ENCODE measurements at regions not wholly inside any gene's neighbourhood (a gene's known extent, or its start where the extent isn't known, plus 50 kb on each side); places are given as distances from the start of the nearest gene placed in this dataset.
"Not testable (repeated sequence)": the region's sequence is repeated elsewhere in the genome, so short reads cannot be mapped to it uniquely, and the experiment has no call there.

DNA sequence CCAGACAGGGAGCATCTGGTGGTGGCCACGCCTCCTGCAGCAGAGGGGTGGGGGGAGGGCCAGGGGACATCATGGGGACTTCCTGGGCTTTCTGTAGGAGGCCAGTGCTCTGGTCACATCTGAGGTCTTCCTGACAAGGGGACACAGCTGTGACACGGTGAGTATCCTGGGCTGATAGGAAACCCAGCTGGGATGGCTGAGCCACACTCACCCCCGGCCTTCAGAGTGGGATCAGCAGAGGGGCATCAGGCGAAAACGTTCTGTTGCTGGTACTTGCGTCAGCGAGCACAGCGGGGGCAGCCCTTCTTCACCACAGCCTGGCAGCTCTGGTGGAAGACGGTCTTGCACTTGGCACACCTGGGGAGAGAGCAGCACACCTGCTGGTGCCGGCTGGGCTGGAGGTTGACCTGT lies 122.9 kb upstream of the SMURF2 start:
- no peak overlapping the region for H3K4me3 ChIP-seq (ENCODE audit: low read depth, low read length)

GRCh38 chr17:64784353-64785010 lies 122.4 kb upstream of the SMURF2 start:
- no peak overlapping the region for H3K4me3 ChIP-seq (ENCODE audit: low read depth, low read length)

GRCh38 chr17:64783556-64784352 lies 121.6 kb upstream of the SMURF2 start:
- H3K4me3 ChIP-seq (ENCODE audit: low read depth, low read length): no peak overlapping the region

- no peak overlapping the region for H3K4me3 ChIP-seq (ENCODE audit: low read depth, low read length)
Measured at GRCh38 chr17:64783031-64783461, 120.9 kb upstream of the SMURF2 start.

- peak overlapping the region; percentile 8 for H3K4me3 ChIP-seq (ENCODE audit: low read depth, low read length)
Measured at GRCh38 chr17:64781810-64782555, 119.9 kb upstream of the SMURF2 start.

- peak overlapping the region; percentile 21 for H3K4me3 ChIP-seq (ENCODE audit: low read depth, low read length)
Measured at GRCh38 chr17:64781014-64781756, 119.1 kb upstream of the SMURF2 start.

GRCh38 chr17:64780096-64781013 lies 118.2 kb upstream of the SMURF2 start:
- peak overlapping the region; percentile 21 for H3K4me3 ChIP-seq (ENCODE audit: low read depth, low read length)

DNA sequence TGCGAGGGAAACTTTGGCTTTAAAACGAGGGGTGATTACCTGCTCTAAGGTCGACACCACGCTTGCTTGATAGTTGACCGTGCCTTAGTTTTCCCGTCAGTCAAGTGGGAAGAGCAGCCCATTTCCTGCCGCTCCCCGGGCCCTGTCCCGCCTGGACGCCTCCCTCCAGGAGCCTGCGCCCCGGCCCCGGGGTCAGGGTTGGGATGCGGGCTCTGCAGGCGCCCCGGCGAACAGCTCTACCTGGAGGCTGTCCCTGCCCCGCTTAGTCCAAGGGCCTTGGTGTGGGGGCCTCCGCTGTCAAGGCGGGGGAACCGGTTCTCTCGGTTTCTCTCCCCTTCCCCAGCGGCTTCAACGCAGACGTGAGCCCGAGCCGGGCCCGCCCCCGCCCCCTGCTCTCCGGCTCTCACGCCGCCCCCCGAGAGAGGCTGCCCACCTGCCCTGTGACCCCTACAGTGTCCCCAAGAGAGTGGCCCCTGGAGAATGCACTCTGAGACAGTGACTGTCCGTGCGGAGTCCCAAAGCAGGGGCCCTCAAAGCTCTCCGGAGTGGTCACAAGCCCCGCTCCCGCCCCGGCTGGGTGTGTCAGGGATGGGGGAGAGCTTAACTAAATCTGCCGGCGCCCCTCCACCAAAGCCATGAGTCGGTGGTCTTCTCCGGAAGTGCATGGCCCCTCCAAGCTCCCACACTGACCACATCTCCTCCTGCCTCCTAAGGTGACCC lies 117.4 kb upstream of the SMURF2 start:
- peak overlapping the region; percentile 20 for H3K4me3 ChIP-seq (ENCODE audit: low read depth, low read length)

DNA sequence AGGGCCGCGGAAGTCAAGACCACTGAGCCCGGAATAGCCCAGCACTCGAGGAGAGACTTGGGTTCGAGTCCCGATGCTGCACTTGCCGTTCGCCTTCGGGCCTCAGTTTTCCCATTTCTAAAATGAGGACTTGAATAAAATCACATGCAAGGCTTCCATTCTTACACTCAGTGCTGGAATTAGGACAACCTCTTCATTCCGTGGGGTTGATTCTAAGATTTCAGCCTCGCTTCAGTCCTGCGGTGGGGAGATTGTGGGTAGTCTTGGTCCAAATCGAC lies 116.9 kb upstream of the SMURF2 start:
- H3K4me3 ChIP-seq (ENCODE audit: low read depth, low read length): not testable (repeated sequence)

GRCh38 chr17:64778240-64779097 lies 116.4 kb upstream of the SMURF2 start:
- H3K4me3 ChIP-seq (ENCODE audit: low read depth, low read length): peak overlapping the region; percentile 20

- no peak overlapping the region for H3K4me3 ChIP-seq (ENCODE audit: low read depth, low read length)
Measured at GRCh38 chr17:64777415-64778239, 115.5 kb upstream of the SMURF2 start.

GRCh38 chr17:64776720-64777414 lies 114.8 kb upstream of the SMURF2 start:
- not testable (repeated sequence) for H3K4me3 ChIP-seq (ENCODE audit: low read depth, low read length)

- H3K4me3 ChIP-seq (ENCODE audit: low read depth, low read length): no peak overlapping the region
Measured at GRCh38 chr17:64775701-64776570, 113.8 kb upstream of the SMURF2 start.

DNA sequence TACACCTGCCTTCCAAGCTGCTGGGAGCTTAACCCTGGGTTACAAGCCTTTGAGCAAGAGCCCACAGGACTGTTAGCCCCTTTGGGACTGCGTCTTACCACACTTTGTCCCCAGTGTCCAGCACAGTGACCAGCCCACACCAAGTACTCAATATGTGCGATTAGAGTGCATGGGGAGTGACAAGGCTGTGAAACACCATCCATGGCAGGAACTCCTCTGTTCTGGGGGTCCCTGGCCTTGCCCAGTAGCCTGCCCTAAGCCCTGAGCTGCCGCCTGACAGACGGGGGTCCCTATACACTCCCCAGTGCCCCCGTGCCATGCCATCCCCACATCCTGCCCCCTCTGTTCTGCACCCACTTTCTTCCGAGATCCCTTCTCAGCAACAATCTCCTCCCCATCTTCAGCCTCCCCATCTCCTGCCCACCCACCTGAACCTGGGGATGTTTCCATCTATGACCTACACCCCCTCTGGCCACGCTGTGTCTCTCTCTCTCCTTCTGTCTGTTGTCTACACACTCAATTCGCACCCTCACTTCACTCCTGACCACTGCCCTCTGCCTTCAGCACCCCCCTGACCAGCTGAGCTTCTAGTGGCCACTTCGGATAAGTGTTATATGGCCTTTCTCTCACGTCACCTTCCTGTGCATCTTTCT lies 112.9 kb upstream of the SMURF2 start:
- H3K4me3 ChIP-seq (ENCODE audit: low read depth, low read length): no peak overlapping the region

- H3K4me3 ChIP-seq (ENCODE audit: low read depth, low read length): peak overlapping the region; percentile 27
Measured at GRCh38 chr17:64773836-64774761, 112.0 kb upstream of the SMURF2 start.

All from iPS-11a (cell line).